ENCODE measurements at regions not wholly inside any gene's neighbourhood (a gene's known extent, or its start where the extent isn't known, plus 50 kb on each side); places are given as distances from the start of the nearest gene placed in this dataset.

DNA sequence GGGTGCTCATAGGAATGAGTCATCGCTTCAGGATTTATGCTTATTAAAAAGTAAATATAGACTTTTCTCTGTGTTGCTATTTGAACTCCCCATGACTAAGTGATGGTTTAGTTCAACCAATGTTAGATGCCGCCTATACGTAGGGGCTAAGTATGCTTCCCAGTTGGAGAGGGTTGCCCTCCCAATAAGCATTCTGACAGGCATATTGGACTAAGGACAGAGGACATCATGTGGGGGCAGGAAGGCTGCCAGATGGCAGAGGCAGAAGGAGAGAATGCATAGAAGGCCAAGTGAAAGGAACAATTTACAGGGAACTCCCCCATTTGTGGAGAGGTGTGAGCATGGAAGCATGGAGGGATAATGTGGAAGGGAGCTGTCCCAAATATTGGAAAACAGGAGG is 318.4 kb upstream of the OBI1 start:
- no peaks in the 10 kb centered on the region for H3K27me3 ChIP-seq (ENCODE audit: control insufficient read depth, insufficient read depth, low read length)
- no peaks in the 10 kb centered on the region for H3K36me3 ChIP-seq (ENCODE audit: control insufficient read depth, insufficient read depth, low read length)
- TF ChIP-seq, protein P1, sequence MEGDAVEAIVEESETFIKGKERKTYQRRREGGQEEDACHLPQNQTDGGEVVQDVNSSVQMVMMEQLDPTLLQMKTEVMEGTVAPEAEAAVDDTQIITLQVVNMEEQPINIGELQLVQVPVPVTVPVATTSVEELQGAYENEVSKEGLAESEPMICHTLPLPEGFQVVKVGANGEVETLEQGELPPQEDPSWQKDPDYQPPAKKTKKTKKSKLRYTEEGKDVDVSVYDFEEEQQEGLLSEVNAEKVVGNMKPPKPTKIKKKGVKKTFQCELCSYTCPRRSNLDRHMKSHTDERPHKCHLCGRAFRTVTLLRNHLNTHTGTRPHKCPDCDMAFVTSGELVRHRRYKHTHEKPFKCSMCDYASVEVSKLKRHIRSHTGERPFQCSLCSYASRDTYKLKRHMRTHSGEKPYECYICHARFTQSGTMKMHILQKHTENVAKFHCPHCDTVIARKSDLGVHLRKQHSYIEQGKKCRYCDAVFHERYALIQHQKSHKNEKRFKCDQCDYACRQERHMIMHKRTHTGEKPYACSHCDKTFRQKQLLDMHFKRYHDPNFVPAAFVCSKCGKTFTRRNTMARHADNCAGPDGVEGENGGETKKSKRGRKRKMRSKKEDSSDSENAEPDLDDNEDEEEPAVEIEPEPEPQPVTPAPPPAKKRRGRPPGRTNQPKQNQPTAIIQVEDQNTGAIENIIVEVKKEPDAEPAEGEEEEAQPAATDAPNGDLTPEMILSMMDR (IDR thresholded peaks at IDR 0.05; ENCODE audit: insufficient read depth, low read length, severe bottlenecking), result no peak
- H3K4me3 ChIP-seq (ENCODE audit: low read depth, low read length), result no peak overlapping the region
- FAIRE-seq (no peak), DNase-seq (ENCODE audit: low read depth) (peak; percentile 16)

DNA sequence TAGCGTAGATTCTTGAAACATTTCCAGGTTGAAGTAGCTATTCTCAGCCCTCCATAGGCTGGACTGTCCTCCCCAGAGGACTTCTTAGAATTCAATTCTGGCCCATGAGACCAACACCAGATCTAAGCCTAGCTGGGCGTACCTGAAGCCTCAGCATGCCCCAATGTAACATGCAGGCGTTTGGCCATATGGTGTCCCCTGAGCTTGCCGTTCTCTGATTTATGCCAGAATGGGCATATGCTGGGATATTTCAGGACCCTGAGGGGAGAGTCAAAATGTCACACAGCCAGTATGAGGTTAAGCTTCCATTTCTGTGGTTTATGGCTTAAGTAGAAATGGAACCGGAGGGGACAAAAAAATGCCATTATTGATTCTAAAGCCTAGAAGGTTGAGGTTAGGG is 317.7 kb upstream of the OBI1 start:
- Histone ChIP-seq H3K36me3 (ENCODE audit: control insufficient read depth, insufficient read depth, low read length) (no peaks in the 10 kb centered on the region), H3K4me3 (ENCODE audit: low read depth, low read length) (no peak overlapping the region), H3K27me3 (ENCODE audit: control insufficient read depth, insufficient read depth, low read length) (no peaks in the 10 kb centered on the region)
- DNase-seq (ENCODE audit: low read depth) (no peak), FAIRE-seq (no peak)
- TF ChIP-seq, protein P1 (IDR thresholded peaks at IDR 0.05; ENCODE audit: insufficient read depth, low read length, severe bottlenecking), result no peak

DNA sequence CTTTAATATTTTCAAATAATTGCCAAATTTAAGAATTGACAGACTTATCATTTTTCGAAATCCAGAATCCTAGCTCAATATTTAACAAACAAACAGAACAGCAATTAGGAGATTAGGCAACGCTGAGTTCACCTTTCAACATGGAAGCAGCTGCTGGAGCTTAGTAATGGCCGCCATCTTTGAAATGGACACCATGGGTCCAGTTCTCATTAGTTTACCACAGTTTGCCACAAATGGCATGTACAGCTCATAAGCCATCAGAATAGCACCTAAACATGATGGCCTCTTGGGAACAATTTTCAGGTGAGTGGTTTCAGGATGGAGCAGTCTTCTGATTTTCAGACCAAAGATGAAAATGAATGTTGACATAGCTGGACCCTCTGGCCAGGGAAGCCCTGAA is 313.6 kb upstream of the OBI1 start:
- Histone ChIP-seq H3K4me3 (ENCODE audit: low read depth, low read length) (no peak overlapping the region), H3K36me3 (ENCODE audit: control insufficient read depth, insufficient read depth, low read length) (no peaks in the 10 kb centered on the region), H3K27me3 (ENCODE audit: control insufficient read depth, insufficient read depth, low read length) (no peaks in the 10 kb centered on the region)
- TF ChIP-seq, protein P1 (IDR thresholded peaks at IDR 0.05; ENCODE audit: insufficient read depth, low read length, severe bottlenecking), result no peak
- DNase-seq (ENCODE audit: low read depth) (no peak), FAIRE-seq (no peak)

DNA sequence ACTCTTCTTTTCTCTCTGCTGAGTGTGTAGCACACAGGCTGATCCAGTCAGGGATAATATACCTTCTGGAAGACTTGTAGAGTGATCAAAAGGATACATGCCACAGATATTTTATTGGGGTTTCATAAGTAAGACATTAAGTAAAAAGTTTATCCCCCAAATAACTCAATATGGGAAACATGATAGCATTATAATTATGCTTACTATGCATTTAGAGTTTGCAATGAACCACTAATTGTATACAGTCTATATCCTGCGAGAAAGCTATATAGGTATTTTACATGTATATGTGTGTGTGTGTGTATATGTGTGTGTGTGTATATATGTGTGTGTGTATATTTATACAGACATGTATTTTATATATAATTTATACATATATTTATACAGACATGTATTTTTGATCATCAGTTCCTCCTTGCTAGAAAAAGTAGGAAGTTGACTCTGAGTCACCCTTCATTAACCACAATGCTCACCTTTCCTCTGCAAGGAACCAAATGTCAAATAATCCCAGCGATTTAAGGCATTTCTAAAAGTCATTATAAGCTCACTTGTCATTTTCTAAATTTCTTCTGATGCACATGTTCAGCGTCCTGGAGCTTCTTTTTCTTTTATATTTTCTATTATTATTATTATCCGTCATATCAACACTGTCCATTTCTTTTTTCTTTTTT is 312.5 kb upstream of the OBI1 start:
- TF ChIP-seq, protein P1 (IDR thresholded peaks at IDR 0.05; ENCODE audit: insufficient read depth, low read length, severe bottlenecking), result no peak
- no peak for FAIRE-seq

DNA sequence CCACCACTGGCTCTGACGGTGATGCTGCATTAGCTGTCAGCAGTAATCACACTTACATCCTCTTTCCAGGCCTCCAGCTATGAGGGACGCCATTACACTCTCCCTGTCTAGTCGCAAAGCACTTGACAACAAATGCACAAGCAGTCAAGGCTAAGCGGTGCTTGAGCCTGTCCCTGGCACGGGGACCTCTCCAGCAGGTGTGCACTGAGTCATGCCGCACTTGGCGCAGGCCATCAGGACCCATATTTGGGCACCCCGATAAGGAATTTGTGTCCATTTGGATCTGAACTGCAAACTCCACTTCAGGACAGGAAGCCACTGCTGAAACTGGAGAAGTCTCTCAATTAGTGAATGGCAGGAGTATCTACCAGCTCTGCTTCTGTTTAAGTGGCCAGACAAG is 301.9 kb upstream of the OBI1 start:
- no peaks in the 10 kb centered on the region for H3K27me3 ChIP-seq (ENCODE audit: control insufficient read depth, insufficient read depth, low read length)
- no peak overlapping the region for H3K4me3 ChIP-seq (ENCODE audit: low read depth, low read length)
- H3K36me3 ChIP-seq (ENCODE audit: control insufficient read depth, insufficient read depth, low read length), result no peaks in the 10 kb centered on the region
- DNase-seq (ENCODE audit: low read depth) (no peak), FAIRE-seq (peak; percentile 36)
- TF ChIP-seq, protein P1 (IDR thresholded peaks at IDR 0.05; ENCODE audit: insufficient read depth, low read length, severe bottlenecking), result no peak

More for the DNA sequence above, 312.5 kb upstream of the OBI1 start:
- peak; percentile 18 for DNase-seq (ENCODE audit: low read depth)
- no peaks in the 10 kb centered on the region for H3K27me3 ChIP-seq (ENCODE audit: control insufficient read depth, insufficient read depth, low read length)
- no peaks in the 10 kb centered on the region for H3K36me3 ChIP-seq (ENCODE audit: control insufficient read depth, insufficient read depth, low read length)
- H3K4me3 ChIP-seq (ENCODE audit: low read depth, low read length), result no peak overlapping the region

DNA sequence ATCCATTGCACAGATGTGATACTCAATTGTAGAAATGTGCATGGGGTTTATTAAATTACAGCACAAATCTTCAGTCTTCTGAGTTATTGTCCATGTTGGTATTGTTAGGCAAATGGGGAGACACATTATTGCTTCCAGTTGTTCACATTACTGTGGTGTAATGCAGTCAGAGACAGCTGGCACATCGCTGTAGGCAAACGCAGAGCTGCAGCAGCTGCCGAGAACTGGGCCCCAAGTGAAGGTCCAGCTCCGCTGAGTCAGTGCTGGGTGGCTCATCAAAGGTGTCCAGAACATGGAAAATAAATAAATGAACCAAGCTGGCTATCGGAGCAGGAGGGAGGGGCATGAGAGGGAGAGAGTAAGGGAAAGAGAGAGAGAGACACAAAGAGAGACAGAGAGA is 299.1 kb upstream of the OBI1 start:
- FAIRE-seq, result no peak
- no peaks in the 10 kb centered on the region for H3K27me3 ChIP-seq (ENCODE audit: control insufficient read depth, insufficient read depth, low read length)
- no peak overlapping the region for H3K4me3 ChIP-seq (ENCODE audit: low read depth, low read length)
- TF ChIP-seq, protein P1 (IDR thresholded peaks at IDR 0.05; ENCODE audit: insufficient read depth, low read length, severe bottlenecking), result no peak
- H3K36me3 ChIP-seq (ENCODE audit: control insufficient read depth, insufficient read depth, low read length), result no peaks in the 10 kb centered on the region
- DNase-seq (ENCODE audit: low read depth), result no peak

All from bronchial epithelial cell (primary cell).